ENCODE measurements at regions not wholly inside any gene's neighbourhood (a gene's known extent, or its start where the extent isn't known, plus 50 kb on each side); places are given as distances from the start of the nearest gene placed in this dataset.
A peak's percentile ranks its signal among the peaks of the same experiment; 100 is the strongest.

- H3K4me3 ChIP-seq (ENCODE audit: control insufficient read depth, low read depth, low read length), result no peak overlapping the region
- no peak for TF ChIP-seq CTCF (IDR thresholded peaks at IDR 0.05; ENCODE audit: control insufficient read depth, insufficient read depth, low read depth, low read length, missing control alignments)
- DNase-seq (ENCODE audit: low read depth), result no peak
Observed at GRCh38 chr15:70351941-70352774, 254.4 kb upstream of the TLE3 start.

GRCh38 chr15:70351391-70351790 is 253.7 kb upstream of the TLE3 start:
- no peak for TF ChIP-seq CTCF (IDR thresholded peaks at IDR 0.05; ENCODE audit: control insufficient read depth, insufficient read depth, low read depth, low read length, missing control alignments)
- DNase-seq (ENCODE audit: low read depth), result no peak
- H3K4me3 ChIP-seq (ENCODE audit: control insufficient read depth, low read depth, low read length), result no peak overlapping the region

- DNase-seq (ENCODE audit: low read depth), result peak; percentile 7
- no peak overlapping the region for H3K4me3 ChIP-seq (ENCODE audit: control insufficient read depth, low read depth, low read length)
- no peak for TF ChIP-seq CTCF (IDR thresholded peaks at IDR 0.05; ENCODE audit: control insufficient read depth, insufficient read depth, low read depth, low read length, missing control alignments)
Observed at GRCh38 chr15:70348581-70349344, 251.0 kb upstream of the TLE3 start.

GRCh38 chr15:70348226-70348543 is 250.5 kb upstream of the TLE3 start:
- DNase-seq (ENCODE audit: low read depth), result no peak
- no peak for TF ChIP-seq CTCF (IDR thresholded peaks at IDR 0.05; ENCODE audit: control insufficient read depth, insufficient read depth, low read depth, low read length, missing control alignments)

GRCh38 chr15:70347321-70348225 is 249.9 kb upstream of the TLE3 start:
- no peak for DNase-seq (ENCODE audit: low read depth)
- TF ChIP-seq CTCF (IDR thresholded peaks at IDR 0.05; ENCODE audit: control insufficient read depth, insufficient read depth, low read depth, low read length, missing control alignments), result no peak
- H3K4me3 ChIP-seq (ENCODE audit: control insufficient read depth, low read depth, low read length), result no peak overlapping the region

More at GRCh38 chr15:70348226-70348543, 250.5 kb upstream of the TLE3 start:
- no peak overlapping the region for H3K4me3 ChIP-seq (ENCODE audit: control insufficient read depth, low read depth, low read length)

All from AG09309 (cell line).